ENCODE measurements at regions not wholly inside any gene's neighbourhood (a gene's known extent, or its start where the extent isn't known, plus 50 kb on each side); places are given as distances from the start of the nearest gene placed in this dataset.
"Not testable (repeated sequence)": the region's sequence is repeated elsewhere in the genome, so short reads cannot be mapped to it uniquely, and the experiment has no call there.

DNA sequence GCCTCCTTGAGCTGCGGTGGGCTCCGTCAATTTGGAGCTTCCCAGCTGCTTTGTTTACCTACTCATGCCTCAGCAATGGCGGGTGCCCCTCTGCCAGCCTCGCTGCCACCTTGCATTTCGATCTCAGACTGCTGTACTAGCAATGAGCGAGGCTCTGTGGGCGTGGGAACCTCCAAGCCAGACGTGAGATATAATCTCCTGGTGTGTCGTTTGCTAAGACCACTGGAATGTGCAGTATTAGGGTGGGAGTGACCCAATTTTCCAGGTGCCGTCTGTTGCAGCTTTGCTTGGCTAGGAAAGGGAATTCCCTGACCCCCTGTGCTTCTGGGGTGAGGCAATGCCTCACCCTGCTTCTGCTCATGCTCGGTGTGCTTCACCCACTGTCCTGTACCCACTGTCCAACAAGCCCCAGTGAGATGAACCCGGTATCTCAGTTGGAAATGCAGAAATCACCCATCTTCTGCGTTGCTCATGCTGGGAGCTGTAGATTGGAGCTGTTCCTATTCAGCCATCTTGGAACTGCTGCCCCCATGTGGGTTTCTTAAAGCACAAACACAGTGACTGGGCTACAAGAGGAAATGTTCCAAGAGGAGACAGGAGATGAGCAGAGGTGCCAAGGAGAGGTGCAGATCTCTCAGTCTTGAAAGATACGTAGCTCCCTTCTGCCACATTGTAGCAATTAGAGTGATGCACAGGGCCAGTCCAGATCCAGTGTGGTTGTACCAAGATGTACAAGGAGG lies 193.0 kb upstream of the IGFBP7 start:
- H3K4me3 ChIP-seq (ENCODE audit: extremely low read depth, insufficient read depth, low read length, poor library complexity, severe bottlenecking) = no peak overlapping the region
- no peaks in the 10 kb centered on the region for H3K36me3 ChIP-seq (ENCODE audit: control insufficient read depth, insufficient read depth, low read length)
- no peaks in the 10 kb centered on the region for H3K9me3 ChIP-seq (ENCODE audit: control insufficient read depth, low read length)
- H3K4me1 ChIP-seq (ENCODE audit: control insufficient read depth, insufficient read depth, low read length, poor library complexity, severe bottlenecking) = no peaks in the 10 kb centered on the region
- WGBS, 2 experiments (ENCODE audit: insufficient coverage in 2 of 2) = 74% methylated on average over 10 to 14 of the region's 14 CpGs
- H3K27ac ChIP-seq (ENCODE audit: low read depth, low read length, severe bottlenecking) = no peak overlapping the region

- H3K4me3 ChIP-seq (ENCODE audit: extremely low read depth, insufficient read depth, low read length, poor library complexity, severe bottlenecking); H3K36me3 ChIP-seq (ENCODE audit: control insufficient read depth, insufficient read depth, low read length); H3K4me1 ChIP-seq (ENCODE audit: control insufficient read depth, insufficient read depth, low read length, poor library complexity, severe bottlenecking); H3K9me3 ChIP-seq (ENCODE audit: control insufficient read depth, low read length); H3K27ac ChIP-seq (ENCODE audit: low read depth, low read length, severe bottlenecking): not testable (repeated sequence)
- 76 to 87% methylated on average over 13 to 17 of the region's 23 CpGs for WGBS, 2 experiments (ENCODE audit: insufficient coverage in 2 of 2)
Observed at GRCh38 chr4:57300300-57300699, 190.1 kb upstream of the IGFBP7 start.

- Histone ChIP-seq H3K36me3 (ENCODE audit: control insufficient read depth, insufficient read depth, low read length) (no peaks in the 10 kb centered on the region), H3K4me3 (ENCODE audit: extremely low read depth, insufficient read depth, low read length, poor library complexity, severe bottlenecking) (no peak overlapping the region), H3K4me1 (ENCODE audit: control insufficient read depth, insufficient read depth, low read length, poor library complexity, severe bottlenecking) (no peaks in the 10 kb centered on the region), H3K27ac (ENCODE audit: low read depth, low read length, severe bottlenecking) (no peak overlapping the region), H3K9me3 (ENCODE audit: control insufficient read depth, low read length) (no peaks in the 10 kb centered on the region)
- WGBS, 2 experiments (ENCODE audit: insufficient coverage in 2 of 2) = 70% methylated on average over 2 of the region's 3 CpGs; no CpG with 5 or more reads in 1 of the 2 experiments
Observed at GRCh38 chr4:57291911-57292310, 181.7 kb upstream of the IGFBP7 start.

DNA sequence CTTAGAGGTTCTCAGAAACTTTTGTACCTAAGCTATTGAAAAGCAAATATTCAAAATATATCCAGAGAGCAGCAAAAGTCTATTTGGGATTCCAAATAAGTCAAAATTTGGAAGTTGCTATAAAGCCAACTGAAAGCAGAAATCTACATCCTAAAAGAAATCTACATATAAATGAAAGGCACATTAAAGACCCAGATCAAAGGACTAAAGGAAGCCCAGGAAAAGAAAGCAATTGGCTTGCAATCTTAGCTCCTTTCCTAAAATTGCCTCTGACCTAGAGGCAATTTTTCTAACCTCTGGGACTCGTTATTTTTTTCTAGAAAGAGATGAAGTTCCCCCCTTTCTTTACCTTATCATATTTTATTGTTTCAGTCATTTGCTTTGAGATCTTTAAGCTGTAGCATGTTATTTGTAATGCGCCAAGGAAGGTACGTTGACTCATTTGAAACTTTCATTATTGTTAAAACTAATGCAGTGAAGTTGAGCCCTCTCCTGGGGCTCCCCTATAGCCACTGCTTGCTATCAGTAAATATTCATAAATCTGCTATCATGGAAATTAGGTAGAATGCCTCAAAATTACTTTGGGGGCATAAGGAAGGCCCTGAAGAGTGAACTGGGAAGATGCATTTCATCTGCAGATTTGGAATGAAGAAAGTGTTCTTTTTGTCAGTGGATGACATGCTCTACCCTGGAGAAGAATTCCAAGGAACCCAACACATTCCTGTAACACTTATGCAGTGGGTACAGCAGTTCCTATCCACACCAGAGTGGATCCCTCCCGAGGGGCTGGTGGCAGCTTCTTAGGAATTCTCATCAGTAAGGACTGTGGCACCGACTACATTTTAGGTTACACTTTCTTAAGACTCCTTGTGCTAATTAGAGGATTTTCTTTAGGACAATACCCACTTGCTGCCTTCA lies 177.8 kb upstream of the IGFBP7 start:
- no peaks in the 10 kb centered on the region for H3K9me3 ChIP-seq (ENCODE audit: control insufficient read depth, low read length)
- H3K4me3 ChIP-seq (ENCODE audit: extremely low read depth, insufficient read depth, low read length, poor library complexity, severe bottlenecking) = no peak overlapping the region
- WGBS, 2 experiments (ENCODE audit: insufficient coverage in 2 of 2) = 57 to 59% methylated on average over 2 of the region's 5 CpGs
- no peaks in the 10 kb centered on the region for H3K36me3 ChIP-seq (ENCODE audit: control insufficient read depth, insufficient read depth, low read length)
- H3K4me1 ChIP-seq (ENCODE audit: control insufficient read depth, insufficient read depth, low read length, poor library complexity, severe bottlenecking) = no peaks in the 10 kb centered on the region
- no peak overlapping the region for H3K27ac ChIP-seq (ENCODE audit: low read depth, low read length, severe bottlenecking)

DNA sequence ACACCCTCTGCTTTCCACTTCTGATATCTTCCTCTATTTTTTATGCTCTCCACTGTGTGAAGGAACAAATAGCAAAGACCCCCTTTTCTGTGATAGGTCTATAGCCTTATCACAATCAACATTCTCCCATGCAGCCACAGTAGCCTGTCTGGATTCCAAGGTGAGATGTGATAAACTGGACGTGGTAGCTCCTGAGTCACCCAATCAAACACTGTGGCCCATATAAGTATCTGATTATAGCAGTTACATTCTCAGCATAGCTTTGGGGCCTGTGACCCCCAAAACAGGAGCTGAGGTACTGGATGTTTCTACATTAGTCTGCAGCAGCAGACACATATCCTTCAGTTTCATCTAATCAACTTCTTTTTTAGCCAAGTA lies 172.7 kb upstream of the IGFBP7 start:
- no peak overlapping the region for H3K27ac ChIP-seq (ENCODE audit: low read depth, low read length, severe bottlenecking)
- peaks cover 2% of the 10 kb centered on the region for H3K4me1 ChIP-seq (ENCODE audit: control insufficient read depth, insufficient read depth, low read length, poor library complexity, severe bottlenecking)
- H3K36me3 ChIP-seq (ENCODE audit: control insufficient read depth, insufficient read depth, low read length) = no peaks in the 10 kb centered on the region
- WGBS, 2 experiments (ENCODE audit: insufficient coverage in 2 of 2) = 100% methylated on average over 1 of the region's 1 CpG; no CpG with 5 or more reads in 1 of the 2 experiments
- H3K9me3 ChIP-seq (ENCODE audit: control insufficient read depth, low read length) = no peaks in the 10 kb centered on the region
- H3K4me3 ChIP-seq (ENCODE audit: extremely low read depth, insufficient read depth, low read length, poor library complexity, severe bottlenecking) = no peak overlapping the region

DNA sequence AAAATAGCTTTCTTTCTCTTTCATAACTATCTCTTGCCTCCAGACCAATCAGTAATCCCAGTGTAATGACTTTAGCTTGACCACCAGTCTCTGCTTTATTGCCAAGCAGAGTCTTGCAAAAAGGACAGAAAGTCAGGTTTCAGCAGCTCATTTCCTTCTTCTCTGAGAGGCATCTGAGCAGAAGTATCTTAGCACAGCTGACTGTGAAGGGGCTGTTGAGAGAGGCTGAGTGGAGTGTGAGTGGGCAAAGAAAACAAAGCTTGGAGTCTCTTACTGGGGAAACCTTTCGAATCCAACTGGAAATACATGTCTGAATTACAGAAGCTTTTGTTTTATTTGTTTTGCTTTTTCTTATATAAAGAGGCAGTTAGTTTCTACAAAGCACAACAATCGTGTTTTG lies 170.3 kb upstream of the IGFBP7 start:
- no CpG with 5 or more reads among the region's 2 CpGs for WGBS, 2 experiments (ENCODE audit: insufficient coverage in 2 of 2)

DNA sequence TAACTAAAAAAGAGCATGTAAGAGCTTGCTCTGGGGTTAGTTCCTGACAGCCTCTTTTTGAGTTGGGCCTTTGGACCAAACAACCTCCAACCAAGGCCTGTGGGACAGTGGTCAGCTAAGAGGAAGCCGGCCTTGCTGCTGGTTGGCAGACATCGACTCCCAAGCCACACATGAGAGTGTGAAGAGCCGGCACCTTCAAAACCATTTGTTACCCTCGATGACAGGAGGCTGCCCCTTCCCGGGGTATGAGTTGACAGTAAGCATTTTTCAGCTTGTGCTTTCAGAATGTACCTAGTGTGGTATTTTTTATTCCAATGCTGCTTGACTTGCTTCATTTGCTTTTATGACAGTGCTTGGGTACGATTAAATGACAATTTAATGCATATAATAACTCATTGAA lies 168.6 kb upstream of the IGFBP7 start:
- 91 to 100% methylated on average over 5 of the region's 6 CpGs for WGBS, 2 experiments (ENCODE audit: insufficient coverage in 2 of 2)
- H3K4me1 ChIP-seq (ENCODE audit: control insufficient read depth, insufficient read depth, low read length, poor library complexity, severe bottlenecking) = peaks cover 2% of the 10 kb centered on the region
- no peaks in the 10 kb centered on the region for H3K36me3 ChIP-seq (ENCODE audit: control insufficient read depth, insufficient read depth, low read length)
- H3K27ac ChIP-seq (ENCODE audit: low read depth, low read length, severe bottlenecking) = no peak overlapping the region
- no peaks in the 10 kb centered on the region for H3K9me3 ChIP-seq (ENCODE audit: control insufficient read depth, low read length)
- no peak overlapping the region for H3K4me3 ChIP-seq (ENCODE audit: extremely low read depth, insufficient read depth, low read length, poor library complexity, severe bottlenecking)

More for the DNA sequence above, 170.3 kb upstream of the IGFBP7 start:
- H3K4me1 ChIP-seq (ENCODE audit: control insufficient read depth, insufficient read depth, low read length, poor library complexity, severe bottlenecking) = peaks cover 2% of the 10 kb centered on the region
- no peaks in the 10 kb centered on the region for H3K9me3 ChIP-seq (ENCODE audit: control insufficient read depth, low read length)
- no peak overlapping the region for H3K4me3 ChIP-seq (ENCODE audit: extremely low read depth, insufficient read depth, low read length, poor library complexity, severe bottlenecking)
- H3K36me3 ChIP-seq (ENCODE audit: control insufficient read depth, insufficient read depth, low read length) = no peaks in the 10 kb centered on the region
- H3K27ac ChIP-seq (ENCODE audit: low read depth, low read length, severe bottlenecking) = no peak overlapping the region

GRCh38 chr4:57274082-57274481 lies 163.9 kb upstream of the IGFBP7 start:
- no peaks in the 10 kb centered on the region for H3K9me3 ChIP-seq (ENCODE audit: control insufficient read depth, low read length)
- no peak overlapping the region for H3K27ac ChIP-seq (ENCODE audit: low read depth, low read length, severe bottlenecking)
- WGBS, 2 experiments (ENCODE audit: insufficient coverage in 2 of 2) = no CpG with 5 or more reads among the region's 2 CpGs
- H3K4me1 ChIP-seq (ENCODE audit: control insufficient read depth, insufficient read depth, low read length, poor library complexity, severe bottlenecking) = no peaks in the 10 kb centered on the region
- no peaks in the 10 kb centered on the region for H3K36me3 ChIP-seq (ENCODE audit: control insufficient read depth, insufficient read depth, low read length)
- H3K4me3 ChIP-seq (ENCODE audit: extremely low read depth, insufficient read depth, low read length, poor library complexity, severe bottlenecking) = no peak overlapping the region

GRCh38 chr4:57270346-57270745 lies 160.2 kb upstream of the IGFBP7 start:
- Histone ChIP-seq H3K36me3 (ENCODE audit: control insufficient read depth, insufficient read depth, low read length) (no peaks in the 10 kb centered on the region), H3K27ac (ENCODE audit: low read depth, low read length, severe bottlenecking) (no peak overlapping the region), H3K4me3 (ENCODE audit: extremely low read depth, insufficient read depth, low read length, poor library complexity, severe bottlenecking) (no peak overlapping the region), H3K4me1 (ENCODE audit: control insufficient read depth, insufficient read depth, low read length, poor library complexity, severe bottlenecking) (peaks cover 5% of the 10 kb centered on the region), H3K9me3 (ENCODE audit: control insufficient read depth, low read length) (no peaks in the 10 kb centered on the region)
- WGBS, 2 experiments (ENCODE audit: insufficient coverage in 2 of 2) = 81 to 92% methylated on average over 6 to 7 of the region's 7 CpGs

DNA sequence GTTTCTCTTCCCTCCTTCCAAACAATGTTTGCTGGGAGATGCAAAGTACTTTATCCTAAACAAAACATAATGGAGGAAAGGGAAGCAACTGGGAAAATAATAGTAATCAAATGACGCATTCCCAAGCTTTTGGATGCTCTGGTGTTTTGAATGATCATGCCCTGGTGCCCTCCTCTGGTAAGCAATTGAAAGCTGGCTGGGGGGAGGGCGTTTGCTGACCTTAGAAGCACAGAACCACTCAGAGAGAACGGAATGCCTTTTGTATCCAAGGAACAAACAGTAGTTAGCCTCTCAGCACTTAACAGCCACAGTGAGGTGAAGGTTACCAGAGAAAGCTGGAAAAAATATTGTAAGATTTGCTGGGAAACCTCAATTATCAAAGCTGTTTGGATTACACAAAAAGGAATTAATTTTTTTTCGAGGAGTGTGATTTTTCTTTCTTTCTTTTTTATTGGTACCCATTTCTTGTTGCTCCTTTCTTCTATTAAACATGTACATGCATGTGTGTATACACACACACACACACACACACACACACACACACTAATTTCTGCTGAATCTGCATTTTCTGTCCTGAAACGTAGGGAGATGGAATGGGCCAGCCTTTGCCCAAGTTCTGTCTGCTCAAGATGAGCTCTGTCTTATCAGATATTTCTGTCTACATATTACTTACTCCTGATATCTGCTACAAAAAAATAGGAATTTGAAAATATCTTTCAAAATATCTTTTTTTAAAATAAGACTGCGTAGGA lies 155.8 kb upstream of the IGFBP7 start:
- Histone ChIP-seq H3K9me3 (ENCODE audit: control insufficient read depth, low read length) (no peaks in the 10 kb centered on the region), H3K36me3 (ENCODE audit: control insufficient read depth, insufficient read depth, low read length) (no peaks in the 10 kb centered on the region), H3K27ac (ENCODE audit: low read depth, low read length, severe bottlenecking) (no peak overlapping the region), H3K4me3 (ENCODE audit: extremely low read depth, insufficient read depth, low read length, poor library complexity, severe bottlenecking) (no peak overlapping the region), H3K4me1 (ENCODE audit: control insufficient read depth, insufficient read depth, low read length, poor library complexity, severe bottlenecking) (peaks cover 5% of the 10 kb centered on the region)
- WGBS, 2 experiments (ENCODE audit: insufficient coverage in 2 of 2) = 19 to 30% methylated on average over 3 of the region's 6 CpGs
